ENCODE measurements at regions not wholly inside any gene's neighbourhood (a gene's known extent, or its start where the extent isn't known, plus 50 kb on each side); places are given as distances from the start of the nearest gene placed in this dataset.
"Not testable (repeated sequence)": the region's sequence is repeated elsewhere in the genome, so short reads cannot be mapped to it uniquely, and the experiment has no call there.

GRCh38 chr12:102643879-102644575 is 163.7 kb upstream of the IGF1 start:
- H3K4me1 ChIP-seq, result peaks cover 2% of the 10 kb centered on the region
- no peak overlapping the region for H3K9ac ChIP-seq
- no peaks in the 10 kb centered on the region for H3K36me3 ChIP-seq
- H3K27ac ChIP-seq, result no peak overlapping the region
- no peaks in the 10 kb centered on the region for H3K27me3 ChIP-seq
- peaks cover 17% of the 10 kb centered on the region for H3K9me3 ChIP-seq
- no peak overlapping the region for H3K4me2 ChIP-seq
- H3K4me3 ChIP-seq, result no peak overlapping the region
- no peak for TF ChIP-seq Cebpa-rat (IDR thresholded peaks at IDR 0.05)
- no peaks in the 10 kb centered on the region for H4K20me1 ChIP-seq

GRCh38 chr12:102642199-102642598 is 161.8 kb upstream of the IGF1 start:
- Histone ChIP-seq H4K20me1 (no peaks in the 10 kb centered on the region), H3K4me3 (no peak overlapping the region), H3K27ac (no peak overlapping the region), H3K27me3 (no peaks in the 10 kb centered on the region), H3K4me2 (no peak overlapping the region), H3K4me1 (peaks cover 8% of the 10 kb centered on the region), H3K9ac (no peak overlapping the region), H3K9me3 (peaks cover 17% of the 10 kb centered on the region), H3K36me3 (no peaks in the 10 kb centered on the region)
- no peak for TF ChIP-seq Cebpa-rat (IDR thresholded peaks at IDR 0.05)

GRCh38 chr12:102640658-102641057 is 160.3 kb upstream of the IGF1 start:
- H3K27me3 ChIP-seq, H4K20me1 ChIP-seq, H3K4me3 ChIP-seq, H3K36me3 ChIP-seq, H3K4me2 ChIP-seq, H3K9ac ChIP-seq, H3K27ac ChIP-seq, H3K4me1 ChIP-seq: not testable (repeated sequence)
- H3K9me3 ChIP-seq, result peaks cover 17% of the 10 kb centered on the region

GRCh38 chr12:102638777-102639176 is 158.4 kb upstream of the IGF1 start:
- no peak overlapping the region for H3K27ac ChIP-seq

GRCh38 chr12:102633981-102634605 is 153.7 kb upstream of the IGF1 start:
- Histone ChIP-seq H3K4me3 (no peak overlapping the region), H3K4me1 (peaks cover 14% of the 10 kb centered on the region), H3K27me3 (no peaks in the 10 kb centered on the region), H3K4me2 (no peak overlapping the region), H3K9ac (no peak overlapping the region), H4K20me1 (no peaks in the 10 kb centered on the region), H3K27ac (no peak overlapping the region), H3K36me3 (no peaks in the 10 kb centered on the region), H3K9me3 (no peaks in the 10 kb centered on the region)
- no peak for TF ChIP-seq Cebpa-rat (IDR thresholded peaks at IDR 0.05)

More at GRCh38 chr12:102638777-102639176, 158.4 kb upstream of the IGF1 start:
- Histone ChIP-seq H3K4me3 (no peak overlapping the region), H3K27me3 (no peaks in the 10 kb centered on the region), H3K9me3 (peaks cover 17% of the 10 kb centered on the region), H3K4me1 (peaks cover 8% of the 10 kb centered on the region), H3K9ac (no peak overlapping the region), H4K20me1 (no peaks in the 10 kb centered on the region), H3K36me3 (no peaks in the 10 kb centered on the region), H3K4me2 (no peak overlapping the region; the same call in 1 of the 2 replicates)
- TF ChIP-seq Cebpa-rat (IDR thresholded peaks at IDR 0.05), result no peak

GRCh38 chr12:102631274-102631673 is 150.9 kb upstream of the IGF1 start:
- peaks cover 11% of the 10 kb centered on the region; the same call in 1 of the 2 replicates for H3K9me3 ChIP-seq
- H3K9ac ChIP-seq, result no peak overlapping the region
- no peaks in the 10 kb centered on the region for H4K20me1 ChIP-seq
- peaks cover 7% of the 10 kb centered on the region for H3K4me1 ChIP-seq
- TF ChIP-seq Cebpa-rat (IDR thresholded peaks at IDR 0.05), result no peak
- H3K27me3 ChIP-seq, result no peaks in the 10 kb centered on the region
- no peak overlapping the region for H3K4me2 ChIP-seq
- no peak overlapping the region for H3K27ac ChIP-seq
- no peaks in the 10 kb centered on the region for H3K36me3 ChIP-seq
- H3K4me3 ChIP-seq, result no peak overlapping the region

- H3K36me3 ChIP-seq, result no peaks in the 10 kb centered on the region
- H3K27me3 ChIP-seq, result no peaks in the 10 kb centered on the region
- H3K9me3 ChIP-seq, result peaks cover 11% of the 10 kb centered on the region; the same call in 1 of the 2 replicates
- H3K4me3 ChIP-seq, result no peak overlapping the region
- no peak overlapping the region for H3K4me2 ChIP-seq
- peaks cover 7% of the 10 kb centered on the region for H3K4me1 ChIP-seq
- no peak for TF ChIP-seq Cebpa-rat (IDR thresholded peaks at IDR 0.05)
- H3K27ac ChIP-seq, result no peak overlapping the region
- no peaks in the 10 kb centered on the region for H4K20me1 ChIP-seq
- no peak overlapping the region for H3K9ac ChIP-seq
Measured at GRCh38 chr12:102629262-102629888, 149.0 kb upstream of the IGF1 start.

- H3K4me2 ChIP-seq, result no peak overlapping the region
- peaks cover 7% of the 10 kb centered on the region for H3K4me1 ChIP-seq
- no peaks in the 10 kb centered on the region for H3K27me3 ChIP-seq
- H3K9me3 ChIP-seq, result peaks cover 11% of the 10 kb centered on the region; the same call in 1 of the 2 replicates
- H3K36me3 ChIP-seq, result no peaks in the 10 kb centered on the region
- no peak for TF ChIP-seq Cebpa-rat (IDR thresholded peaks at IDR 0.05)
- no peak overlapping the region for H3K27ac ChIP-seq
- no peak overlapping the region for H3K4me3 ChIP-seq
- H4K20me1 ChIP-seq, result no peaks in the 10 kb centered on the region
- H3K9ac ChIP-seq, result no peak overlapping the region
Measured at GRCh38 chr12:102625819-102626218, 145.5 kb upstream of the IGF1 start.

- Histone ChIP-seq H3K4me1 (no peaks in the 10 kb centered on the region), H3K9ac (no peak overlapping the region), H3K27me3 (no peaks in the 10 kb centered on the region), H3K27ac (no peak overlapping the region), H3K4me3 (no peak overlapping the region), H3K36me3 (no peaks in the 10 kb centered on the region), H4K20me1 (no peaks in the 10 kb centered on the region), H3K4me2 (no peak overlapping the region), H3K9me3 (peaks cover 3% of the 10 kb centered on the region; the same call in 1 of the 2 replicates)
- TF ChIP-seq Cebpa-rat (IDR thresholded peaks at IDR 0.05), result no peak
Measured at GRCh38 chr12:102622618-102623017, 142.3 kb upstream of the IGF1 start.

GRCh38 chr12:102618197-102618877 is 138.0 kb upstream of the IGF1 start:
- Histone ChIP-seq H3K9ac (no peak overlapping the region), H3K36me3 (no peaks in the 10 kb centered on the region), H3K4me3 (no peak overlapping the region), H3K4me2 (no peak overlapping the region), H3K9me3 (no peaks in the 10 kb centered on the region), H3K4me1 (no peaks in the 10 kb centered on the region), H3K27me3 (no peaks in the 10 kb centered on the region), H4K20me1 (no peaks in the 10 kb centered on the region), H3K27ac (no peak overlapping the region)
- TF ChIP-seq Cebpa-rat (IDR thresholded peaks at IDR 0.05), result no peak

All from BLaER1 (cell line).